Activated naive CD4-positive, alpha-beta T cell (primary cell): ENCODE measurements at regions not wholly inside any gene's neighbourhood (a gene's known extent, or its start where the extent isn't known, plus 50 kb on each side); places are given as distances from the start of the nearest gene placed in this dataset.
"Not testable (repeated sequence)": the region's sequence is repeated elsewhere in the genome, so short reads cannot be mapped to it uniquely, and the experiment has no call there.

Experiments used
- DNase-seq, 4 experiments: peaks; one replicate each; lab custom pipeline; 2025; lab: John Stamatoyannopoulos, UW

DNA sequence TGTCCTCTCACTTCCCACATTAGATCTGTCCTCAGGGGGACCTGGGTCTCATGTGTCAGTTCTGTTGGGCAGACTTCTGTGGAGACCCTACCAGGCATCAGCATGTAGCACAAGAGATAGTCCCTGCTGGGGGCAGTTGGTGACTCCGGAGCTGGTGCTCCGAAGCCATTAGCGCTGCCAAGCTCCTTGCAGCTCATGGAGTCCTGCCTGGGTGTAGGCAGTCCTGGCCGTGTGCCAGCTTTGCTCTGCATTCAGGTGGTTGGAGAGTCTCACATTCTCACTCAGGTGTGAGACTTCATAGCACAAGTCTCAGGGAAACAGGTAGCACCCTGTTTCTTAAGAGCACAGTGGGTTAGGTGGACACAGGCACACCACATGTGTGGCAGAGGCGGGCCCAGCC, 202.3 kb downstream of the LIPI start:
- DNase-seq: not testable (repeated sequence)

DNA sequence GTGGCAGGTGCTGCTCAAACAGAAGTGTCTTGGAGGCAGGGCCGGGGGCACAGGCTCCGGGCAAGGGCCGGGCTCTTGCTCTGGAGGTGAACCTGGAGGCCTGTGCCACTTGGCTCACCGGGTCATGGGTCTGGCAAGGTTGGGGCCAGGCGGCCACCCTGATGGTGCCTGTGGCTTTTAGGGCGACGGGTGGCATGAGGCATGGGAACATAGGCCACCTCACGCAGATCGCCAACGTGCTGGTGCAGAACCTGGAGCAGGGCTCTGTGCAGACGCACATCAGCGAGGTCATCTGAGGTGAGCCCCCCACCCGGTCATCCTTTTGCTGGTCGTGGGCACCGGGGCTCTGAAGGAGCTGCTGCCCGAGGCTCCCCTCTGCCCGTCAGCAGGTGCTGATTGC, 202.7 kb downstream of the LIPI start:
- DNase-seq: not testable (repeated sequence)

DNA sequence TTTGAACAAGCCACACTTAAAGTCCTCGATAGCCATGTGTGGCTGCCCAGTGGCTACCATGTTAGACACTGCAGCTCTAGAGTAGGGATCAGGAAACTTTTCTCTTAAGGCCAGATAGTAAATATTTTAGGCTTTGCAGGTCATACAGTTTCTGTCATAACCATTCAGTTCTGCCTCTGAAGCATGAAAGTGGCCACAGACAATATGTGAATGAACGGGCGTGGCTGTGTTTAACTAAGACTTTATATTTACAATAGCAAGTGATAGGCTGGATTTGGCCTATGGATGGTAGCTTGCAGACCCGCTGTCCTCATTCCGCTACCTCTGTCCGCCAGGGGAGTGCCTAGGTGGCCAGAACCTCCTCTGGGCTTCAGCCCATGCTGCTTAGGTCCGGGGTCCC, 204.6 kb downstream of the LIPI start:
- not testable (repeated sequence) for DNase-seq

DNA sequence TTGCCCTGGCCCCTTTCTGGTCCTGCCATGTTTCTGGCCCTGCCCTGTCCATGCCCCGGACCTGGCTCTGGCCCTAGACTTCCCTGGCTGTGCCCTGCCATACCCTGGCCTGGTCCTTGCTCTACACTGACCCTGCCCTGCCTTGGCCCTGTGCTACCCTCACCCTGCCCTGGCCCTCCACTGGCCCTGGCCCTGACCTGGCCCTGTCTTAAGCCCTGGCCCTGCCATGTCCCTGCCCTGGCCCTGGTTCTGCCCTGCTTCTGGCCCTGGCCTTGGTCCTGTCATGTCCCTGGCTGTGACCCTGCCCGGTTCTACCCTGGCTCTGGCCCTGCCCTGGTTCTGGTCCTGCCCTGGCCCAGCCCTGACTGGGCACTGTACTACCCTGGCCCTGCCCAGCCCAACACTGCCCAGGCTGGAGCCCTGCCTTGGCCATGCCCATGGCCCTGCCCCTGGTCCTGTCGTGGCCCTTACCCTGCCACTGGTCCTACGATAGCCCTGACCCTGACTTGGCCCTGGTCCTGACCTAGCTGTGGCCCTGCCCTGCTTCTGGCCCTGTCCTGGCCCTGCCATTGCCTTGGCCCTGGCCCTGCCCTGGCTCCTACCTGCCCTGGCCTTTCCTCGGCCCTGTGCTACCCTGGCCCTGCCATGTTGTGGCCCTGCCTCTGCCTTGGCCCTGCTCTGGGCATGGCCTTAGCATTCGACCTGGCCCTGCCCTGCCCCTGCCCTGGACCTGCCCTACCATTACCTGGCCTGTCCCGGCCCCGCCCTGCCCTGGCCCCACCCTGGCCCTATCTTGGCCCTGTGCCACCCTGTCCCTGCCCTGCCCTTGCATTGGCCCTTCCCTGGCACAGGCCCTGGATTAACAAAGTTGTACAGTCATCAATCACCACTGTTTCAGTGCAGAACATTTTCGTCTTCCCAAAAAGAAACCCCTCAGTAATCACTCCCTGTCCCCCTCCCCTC, 223.5 kb downstream of the LIPI start:
- DNase-seq: not testable (repeated sequence)

DNA sequence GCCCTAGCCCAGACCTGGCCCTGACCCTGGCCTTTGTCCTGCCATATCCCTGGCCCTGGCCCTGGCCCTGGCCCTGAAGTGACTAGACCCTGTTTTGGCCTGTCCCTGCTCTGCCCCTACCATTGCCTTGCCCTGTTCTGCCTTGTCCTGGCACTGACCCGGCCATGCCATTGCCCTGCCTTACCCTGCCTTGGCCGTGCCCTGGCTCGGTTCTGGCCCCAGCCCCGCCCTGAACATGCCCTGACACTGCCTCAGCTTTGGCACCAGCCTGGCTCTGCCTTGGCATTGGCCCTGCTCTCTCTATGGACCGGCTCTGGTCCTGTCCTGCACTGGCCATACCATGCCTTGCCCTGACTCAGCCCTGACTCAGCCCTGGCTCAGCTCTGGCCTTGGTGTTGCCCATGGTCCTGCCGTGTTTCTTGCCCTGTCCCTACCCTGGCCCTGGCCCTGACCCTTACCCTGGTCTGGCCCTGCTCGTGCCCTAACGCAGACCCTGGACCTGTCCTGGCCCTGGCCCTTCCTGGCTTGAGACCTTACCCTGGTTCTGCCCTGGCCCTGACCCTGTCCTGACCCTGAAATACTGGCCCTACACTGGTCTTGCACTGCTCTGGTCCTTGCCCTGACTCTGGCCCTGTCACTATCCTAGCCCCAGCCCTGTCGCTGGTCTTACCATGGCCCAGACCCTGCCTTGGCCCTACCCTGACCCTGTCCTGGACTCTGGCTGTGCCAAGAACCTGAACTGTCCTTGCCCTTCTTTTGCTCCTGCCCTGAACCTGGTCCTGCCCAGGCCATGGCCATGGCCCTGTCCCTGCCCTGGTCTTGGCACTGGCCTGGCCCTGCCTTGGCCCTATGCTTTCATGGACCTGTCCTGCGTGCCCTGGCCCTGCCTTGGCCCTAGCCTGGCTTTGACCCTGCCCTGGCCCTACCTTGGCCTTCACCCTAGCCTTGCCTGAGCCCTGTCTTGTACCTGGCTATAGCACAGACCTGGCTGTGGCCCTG, 224.6 kb downstream of the LIPI start:
- DNase-seq: not testable (repeated sequence)

DNA sequence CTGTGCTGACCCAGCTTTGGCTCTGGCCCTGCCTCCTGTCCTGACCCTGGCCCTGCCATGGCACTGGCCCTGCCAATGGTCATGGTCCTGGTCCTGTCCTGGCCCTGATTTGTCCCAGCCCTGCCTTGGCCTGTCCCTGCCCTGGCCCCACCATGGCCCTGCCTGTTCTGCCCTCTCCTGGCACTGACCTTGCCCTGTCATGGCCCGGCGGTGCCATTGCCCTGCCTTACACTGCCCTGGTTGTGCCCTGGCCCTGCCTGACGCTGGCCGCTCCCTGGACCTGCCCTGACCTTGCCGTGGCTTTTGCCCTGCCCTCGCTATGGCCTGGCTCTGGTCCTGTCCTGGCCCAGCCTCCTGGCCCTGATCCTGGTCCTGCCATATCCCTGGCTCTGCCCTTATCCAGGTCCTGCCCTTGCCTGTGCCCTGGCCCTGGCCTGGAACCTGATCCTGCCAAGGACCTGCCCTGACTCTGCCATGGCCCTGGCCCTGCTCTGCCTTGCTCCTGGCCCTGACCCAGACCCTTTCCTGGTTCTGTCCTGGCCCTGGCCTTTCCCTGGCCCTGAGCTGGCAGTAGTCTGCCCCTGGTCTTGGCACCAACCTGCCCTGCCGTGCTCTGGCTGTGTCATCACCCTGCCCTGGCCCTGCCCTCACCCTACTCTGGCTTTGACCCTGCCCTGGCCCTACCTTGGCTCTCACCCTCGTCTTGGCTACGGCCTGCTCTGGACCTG, 225.5 kb downstream of the LIPI start:
- DNase-seq: not testable (repeated sequence)

DNA sequence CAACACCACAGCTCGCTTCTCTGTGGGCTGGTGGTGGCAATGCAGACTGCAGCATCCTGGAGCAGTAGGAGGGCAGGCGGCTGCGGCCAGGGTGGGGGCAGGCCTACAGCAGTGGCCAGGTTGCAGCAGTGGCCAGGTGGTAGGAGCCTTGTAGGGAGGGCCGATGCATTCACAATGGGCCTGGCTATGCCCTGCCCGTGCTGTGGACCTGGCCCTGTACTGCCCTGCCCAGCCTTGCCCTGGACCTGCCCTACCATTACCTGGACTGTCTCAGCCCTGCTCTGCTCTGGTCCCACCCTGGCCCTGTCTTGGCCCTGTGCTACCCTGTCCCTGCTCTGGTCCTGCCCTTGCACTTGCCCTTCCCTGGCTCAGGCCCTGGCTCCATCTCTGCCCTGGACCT, 226.0 kb downstream of the LIPI start:
- not testable (repeated sequence) for DNase-seq

DNA sequence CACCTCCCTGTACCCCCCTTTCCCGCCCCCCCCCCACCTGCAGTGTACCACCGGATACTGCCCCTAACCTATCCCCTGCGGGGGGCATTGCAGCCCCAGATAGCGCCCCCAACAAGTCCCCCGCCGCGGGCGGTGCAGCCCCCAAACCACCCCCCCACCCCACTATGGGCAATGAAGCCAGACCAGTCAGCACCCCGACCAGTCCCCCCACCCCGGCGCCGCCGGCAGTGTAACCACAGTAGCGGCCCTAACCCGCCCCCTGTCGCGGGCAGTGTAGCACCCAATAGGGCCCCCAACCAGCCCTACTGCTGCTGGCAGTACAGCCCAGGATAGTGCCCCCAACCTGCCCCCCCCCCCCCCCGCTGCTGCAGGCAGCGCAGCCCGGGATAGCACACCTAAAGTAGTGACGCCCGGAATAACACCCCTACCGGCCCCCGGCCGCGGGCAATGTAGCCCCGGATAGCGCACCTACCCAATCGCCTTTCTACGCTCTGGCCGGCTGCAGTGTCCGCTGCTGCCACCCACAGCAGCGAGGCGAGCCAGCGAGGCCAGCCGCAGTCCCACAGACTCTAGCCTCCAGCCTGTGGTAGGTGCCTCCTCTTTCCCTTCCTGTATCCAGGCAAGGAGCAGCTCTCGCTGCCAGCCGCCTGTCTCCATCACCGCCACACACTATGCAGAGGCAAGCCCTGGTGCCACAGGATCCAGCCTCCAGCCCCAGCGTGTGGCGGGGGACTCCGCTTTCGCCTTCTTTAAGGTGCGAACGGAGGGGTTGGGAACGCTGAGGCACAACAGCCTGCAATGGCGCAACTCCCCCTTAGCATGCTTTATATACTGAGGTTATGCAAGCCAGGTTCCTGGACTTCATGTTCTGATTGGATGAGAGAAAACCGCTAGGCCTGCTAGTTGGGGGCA, 229.3 kb downstream of the LIPI start:
- not testable (repeated sequence) for DNase-seq

DNA sequence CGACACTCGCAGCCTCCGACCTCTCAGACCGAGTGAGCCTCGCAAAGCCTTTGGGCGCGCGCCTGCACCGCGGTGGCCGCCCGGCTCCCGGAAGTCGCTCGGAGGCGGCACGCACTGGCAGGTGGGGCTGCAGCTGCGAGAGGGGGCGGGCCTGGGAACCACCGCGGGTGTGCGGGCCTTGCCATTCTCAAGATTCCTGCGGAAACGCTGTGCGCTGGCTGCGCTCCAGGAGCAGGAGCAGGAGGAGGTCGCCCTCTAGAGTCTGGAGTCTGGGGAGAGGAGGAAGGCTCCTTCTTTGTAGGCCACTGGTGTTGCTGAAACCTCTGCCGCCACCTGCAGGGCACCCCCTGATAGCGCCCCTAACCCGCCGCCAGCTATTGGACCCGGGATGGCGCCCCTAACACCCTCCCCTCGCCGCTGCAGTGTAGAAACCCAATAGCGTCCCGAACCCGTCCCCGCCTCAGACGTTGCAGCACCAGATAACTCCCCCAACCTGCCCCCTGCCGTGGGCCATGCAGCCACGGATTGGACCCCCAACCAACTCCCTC, 230.6 kb downstream of the LIPI start:
- DNase-seq: peak in 2 of 4 experiments; percentile 36 to 61

DNA sequence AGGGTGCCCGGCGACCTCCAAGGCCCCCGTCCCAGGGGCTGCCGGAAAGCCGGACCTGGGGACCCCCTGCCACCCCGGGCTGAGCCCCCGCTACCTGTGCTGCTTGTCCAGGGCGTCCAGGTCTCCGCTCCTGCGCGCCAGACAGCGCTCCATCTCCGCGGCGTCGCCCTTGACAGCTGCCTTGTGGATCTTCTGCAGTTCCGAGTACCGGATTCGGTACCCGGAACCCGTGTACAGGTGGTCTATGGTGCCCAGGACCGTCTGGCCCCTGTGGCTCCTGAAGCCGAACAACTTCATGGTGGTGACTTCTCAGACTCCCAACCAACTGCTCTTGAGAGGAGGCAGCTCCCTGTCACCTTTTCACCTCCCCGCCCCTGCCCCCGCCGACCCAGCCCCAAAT, 231.1 kb downstream of the LIPI start:
- not testable (repeated sequence) for DNase-seq

DNA sequence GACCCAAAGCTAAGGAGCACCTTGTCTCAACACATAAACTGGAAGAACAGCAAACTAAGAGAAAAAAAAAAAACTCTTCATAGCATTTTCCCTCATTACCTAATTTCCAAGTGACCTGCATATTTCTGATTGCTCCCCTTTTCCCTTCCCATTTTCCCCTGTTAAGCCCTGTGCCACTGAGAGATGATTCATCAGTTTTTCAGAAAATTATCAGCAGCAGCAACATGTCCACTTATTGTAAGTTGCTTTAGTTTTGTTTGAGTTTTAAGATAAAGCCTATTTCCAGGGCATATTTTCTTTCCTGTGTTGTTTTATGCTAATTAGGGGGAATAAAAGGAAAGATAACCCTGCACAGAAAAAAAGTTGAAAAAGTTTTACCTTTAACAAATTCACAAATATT, 236.2 kb downstream of the LIPI start:
- not testable (repeated sequence) for DNase-seq

DNA sequence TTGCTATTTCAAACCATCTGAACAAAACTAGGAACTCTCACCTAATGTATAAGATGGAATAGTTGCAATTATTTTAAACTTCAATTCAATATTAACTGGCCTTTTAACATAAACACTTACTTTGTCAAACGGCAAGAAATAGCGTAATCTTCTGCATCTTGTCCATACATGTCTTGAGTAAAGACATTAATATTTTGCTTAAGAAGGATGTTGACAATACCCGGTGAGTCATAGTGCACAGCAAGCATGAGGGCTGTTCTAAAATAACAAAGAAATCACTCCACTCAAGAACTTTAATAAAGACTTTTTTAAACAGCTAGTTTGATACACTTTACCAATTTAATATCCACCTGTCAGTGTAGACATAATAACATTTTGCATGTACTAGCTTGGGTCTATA, 240.9 kb downstream of the LIPI start:
- not testable (repeated sequence) for DNase-seq

DNA sequence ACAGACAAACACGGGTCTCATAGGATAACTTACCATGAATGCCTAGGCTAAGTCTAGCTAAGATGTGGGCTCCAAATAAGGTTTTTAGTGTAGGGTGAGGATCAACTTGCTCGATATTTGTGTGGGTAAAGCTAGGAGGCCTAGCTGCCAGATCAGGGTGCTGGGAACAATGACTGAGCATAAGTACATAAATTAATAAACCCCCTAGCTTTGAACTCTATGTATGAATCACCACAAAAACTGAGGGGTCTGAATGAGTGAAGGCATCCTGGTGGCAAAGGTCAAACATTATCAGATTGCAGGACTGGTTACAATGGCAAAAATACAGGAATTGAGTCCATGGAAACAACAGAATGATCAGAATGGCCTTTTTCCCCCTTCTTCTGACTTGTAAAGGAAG, 241.8 kb downstream of the LIPI start:
- DNase-seq: not testable (repeated sequence)

DNA sequence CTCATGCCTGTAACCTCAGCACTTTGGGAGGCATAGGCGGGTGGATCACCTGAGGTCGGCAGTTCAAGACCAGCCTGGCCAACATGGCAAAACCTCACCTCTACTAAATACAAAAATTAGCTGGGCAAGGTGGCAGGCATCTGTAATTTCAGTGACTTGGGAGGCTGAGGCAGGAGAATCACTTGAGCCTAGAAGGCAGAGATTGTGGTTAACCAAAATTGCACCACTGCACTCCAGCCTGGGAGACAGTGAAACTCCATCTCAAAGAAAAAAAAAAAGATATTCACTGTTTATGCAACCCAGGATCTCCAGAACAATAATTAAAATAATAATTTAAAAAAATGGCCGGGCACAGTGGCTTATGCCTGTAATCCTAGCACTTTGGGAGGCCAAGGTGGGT, 247.5 kb downstream of the LIPI start:
- not testable (repeated sequence) for DNase-seq

DNA sequence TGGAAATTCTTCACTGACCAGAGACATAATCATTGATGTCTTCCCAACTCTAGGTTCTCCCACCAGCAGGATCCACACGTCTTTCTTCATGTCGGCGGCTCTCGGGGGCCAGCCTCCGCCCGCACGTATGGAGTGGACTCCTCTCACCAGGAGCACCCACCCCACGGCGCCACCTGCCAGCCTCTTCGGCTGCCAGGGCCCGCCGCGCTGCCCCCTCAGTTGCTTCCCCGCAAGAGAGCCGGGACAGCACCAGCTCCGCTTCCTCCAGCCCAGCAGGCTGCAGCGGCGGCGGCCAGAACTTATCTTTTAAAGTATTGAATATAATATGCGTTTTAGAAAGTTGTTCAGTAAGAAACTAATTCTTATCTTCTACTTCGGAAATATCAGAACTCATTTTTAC, 273.5 kb downstream of the LIPI start:
- no peak for DNase-seq

DNA sequence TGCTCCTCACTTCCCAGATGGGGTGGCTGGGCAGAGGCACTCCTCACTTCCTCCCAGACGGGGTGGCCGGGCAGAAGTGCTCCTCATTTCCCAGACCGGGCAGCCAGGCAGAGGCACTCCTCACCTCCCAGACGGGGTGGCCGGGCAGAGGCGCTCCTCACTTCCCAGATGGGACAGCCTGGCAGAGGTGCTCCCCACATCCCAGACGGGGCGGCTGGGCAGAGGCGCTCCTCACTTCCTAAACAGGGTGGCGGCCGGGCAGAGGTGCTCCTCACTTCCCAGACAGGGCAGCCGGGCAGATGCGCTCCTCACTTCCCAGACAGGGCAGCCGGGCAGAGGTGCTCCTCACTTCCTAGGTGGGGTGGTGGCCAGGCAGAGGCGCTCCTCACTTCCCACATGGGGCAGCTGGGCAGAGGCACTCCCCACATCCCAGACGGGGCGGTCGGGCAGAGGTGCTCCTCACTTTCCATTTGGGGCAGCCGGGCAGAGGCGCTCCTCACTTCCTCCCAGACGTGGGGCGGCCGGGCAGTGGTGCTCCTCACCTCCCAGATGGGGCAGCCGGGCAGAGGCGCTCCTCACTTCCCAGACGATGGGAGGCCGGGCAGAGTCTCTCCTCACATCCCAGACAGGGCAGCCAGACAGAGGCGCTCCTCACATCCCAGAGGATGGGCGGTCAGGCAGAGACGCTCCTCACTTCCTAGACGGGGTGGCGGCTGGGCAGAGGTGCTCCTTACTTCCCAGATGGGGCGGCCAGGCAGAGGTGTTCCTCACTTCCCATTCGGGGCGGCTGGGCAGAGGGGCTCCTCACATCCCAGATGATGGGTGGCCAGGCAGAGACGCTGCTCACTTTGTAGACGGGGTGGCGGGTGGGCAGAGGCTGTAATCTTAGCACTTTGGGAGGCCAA, 274.5 kb downstream of the LIPI start:
- not testable (repeated sequence) for DNase-seq

DNA sequence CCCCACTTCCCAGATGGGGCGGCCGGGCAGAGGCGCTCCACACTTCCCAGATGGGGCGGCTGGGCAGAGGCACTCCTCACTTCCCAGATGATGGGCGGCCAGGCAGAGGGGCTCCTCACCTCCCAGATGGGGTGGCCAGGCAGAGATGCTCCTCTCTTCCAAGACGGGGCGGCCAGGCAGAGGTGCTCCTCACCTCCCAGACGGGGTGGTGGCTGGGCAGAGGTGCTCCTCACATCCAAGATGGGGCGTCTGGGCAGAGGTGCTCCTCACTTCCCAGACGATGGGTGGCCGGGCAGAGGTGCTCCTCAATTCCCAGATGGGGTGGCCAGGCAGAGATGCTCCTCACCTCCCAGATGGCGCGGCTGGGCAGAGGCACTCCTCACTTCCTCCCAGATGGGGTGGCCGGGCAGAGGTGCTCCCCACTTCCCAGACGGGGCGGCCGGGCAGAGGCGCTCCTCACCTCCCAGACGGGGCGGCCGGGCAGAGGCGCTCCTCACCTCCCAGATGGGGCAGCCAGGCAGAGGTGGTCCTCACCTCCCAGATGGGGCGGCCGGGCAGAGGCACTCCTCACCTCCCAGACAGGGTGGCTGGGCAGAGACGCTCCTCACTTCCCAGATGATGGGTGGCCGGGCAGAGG, 275.2 kb downstream of the LIPI start:
- not testable (repeated sequence) for DNase-seq

DNA sequence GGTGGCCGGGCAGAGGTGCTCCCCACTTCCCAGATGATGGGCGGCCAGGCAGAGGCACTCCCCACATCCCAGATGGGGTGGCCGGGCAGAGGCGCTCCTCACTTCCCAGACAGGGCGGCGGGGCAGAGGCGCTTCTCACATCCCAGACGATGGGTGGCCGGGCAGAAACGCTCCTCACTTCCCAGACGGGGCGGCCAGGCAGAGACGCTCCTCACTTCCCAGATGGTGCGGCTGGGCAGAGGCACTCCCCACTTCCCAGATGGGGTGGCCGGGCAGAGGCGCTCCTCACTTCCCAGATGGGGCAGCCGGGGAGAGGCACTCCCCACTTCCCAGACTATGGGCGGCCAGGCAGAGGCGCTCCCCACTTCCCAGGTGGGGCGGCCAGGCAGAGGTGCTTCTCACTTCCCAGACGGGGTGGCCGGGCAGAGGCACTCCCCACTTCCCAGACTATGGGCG, 275.8 kb downstream of the LIPI start:
- not testable (repeated sequence) for DNase-seq

DNA sequence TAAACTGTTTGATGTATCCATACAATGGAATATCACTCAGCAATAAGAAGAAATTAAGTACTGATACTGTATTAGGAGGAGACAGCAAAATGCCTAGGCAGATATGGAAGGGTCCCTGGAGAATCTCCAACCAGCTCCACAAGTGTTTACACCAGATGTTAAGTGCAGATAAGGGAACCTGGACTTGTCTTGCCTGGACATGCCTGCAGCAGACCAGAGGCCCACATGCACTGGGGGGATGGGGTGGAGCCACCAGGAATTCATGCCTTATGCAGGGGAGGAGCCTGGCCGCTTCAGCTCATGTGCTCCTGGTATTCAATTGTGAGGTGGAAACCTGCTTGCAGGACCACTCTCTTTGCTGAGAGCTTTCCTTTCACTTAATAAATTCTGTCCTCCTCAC, 287.6 kb downstream of the LIPI start:
- not testable (repeated sequence) for DNase-seq
